Activated T-cell treated with anti-CD3 and anti-CD28 coated beads, Interleukin-2, amount 50 U/mL, for 72 hours (primary cell): ENCODE measurements at regions not wholly inside any gene's neighbourhood (a gene's known extent, or its start where the extent isn't known, plus 50 kb on each side); places are given as distances from the start of the nearest gene placed in this dataset.
"Not testable (repeated sequence)": the region's sequence is repeated elsewhere in the genome, so short reads cannot be mapped to it uniquely, and the experiment has no call there.

Experiments
- ATAC-seq, 2 donors: fragments of 150-1000 bp; cut with Tn5 transposase; replicated peaks in 1 of 2; 2 replicates each; pipeline ENCODE4 v1.10.0; 2021; ENCODE audit warnings: moderate library complexity in 2 of 2, mild to moderate bottlenecking in 1 of 2
- DNase-seq, 2 donors: peaks; one replicate each; pipeline ENCODE4 v3.0.0; 2021 to 2022; ENCODE audit warnings: mixed read lengths in 1 of 2
- H3K27ac Mint-ChIP-seq: one replicate; pipeline ENCODE4 v1.8.0; 2022; ENCODE audit warnings: mild to moderate bottlenecking, moderate library complexity, mixed read lengths
- H3K27me3 Mint-ChIP-seq: one replicate; pipeline ENCODE4 v1.8.0; 2022; ENCODE audit warnings: low read depth, mixed read lengths
- H3K36me3 Mint-ChIP-seq, 2 donors: one replicate each; pipeline ENCODE4 v1.8.0; 2022; ENCODE audit warnings: mixed read lengths in 2 of 2, mild to moderate bottlenecking in 1 of 2; ENCODE audit not compliant: insufficient read depth in 2 of 2
- H3K4me1 Mint-ChIP-seq: one replicate; pipeline ENCODE4 v1.8.0; 2022; ENCODE audit warnings: low read depth, mixed read lengths
- H3K4me3 Mint-ChIP-seq, 2 donors: one replicate each; pipeline ENCODE4 v1.8.0; 2022; ENCODE audit warnings: mild to moderate bottlenecking in 2 of 2, mixed read lengths in 2 of 2, moderate library complexity in 2 of 2
- H3K9me3 Mint-ChIP-seq, 2 donors: one replicate each; pipeline ENCODE4 v1.8.0; 2022; ENCODE audit warnings: mixed read lengths in 2 of 2

DNA sequence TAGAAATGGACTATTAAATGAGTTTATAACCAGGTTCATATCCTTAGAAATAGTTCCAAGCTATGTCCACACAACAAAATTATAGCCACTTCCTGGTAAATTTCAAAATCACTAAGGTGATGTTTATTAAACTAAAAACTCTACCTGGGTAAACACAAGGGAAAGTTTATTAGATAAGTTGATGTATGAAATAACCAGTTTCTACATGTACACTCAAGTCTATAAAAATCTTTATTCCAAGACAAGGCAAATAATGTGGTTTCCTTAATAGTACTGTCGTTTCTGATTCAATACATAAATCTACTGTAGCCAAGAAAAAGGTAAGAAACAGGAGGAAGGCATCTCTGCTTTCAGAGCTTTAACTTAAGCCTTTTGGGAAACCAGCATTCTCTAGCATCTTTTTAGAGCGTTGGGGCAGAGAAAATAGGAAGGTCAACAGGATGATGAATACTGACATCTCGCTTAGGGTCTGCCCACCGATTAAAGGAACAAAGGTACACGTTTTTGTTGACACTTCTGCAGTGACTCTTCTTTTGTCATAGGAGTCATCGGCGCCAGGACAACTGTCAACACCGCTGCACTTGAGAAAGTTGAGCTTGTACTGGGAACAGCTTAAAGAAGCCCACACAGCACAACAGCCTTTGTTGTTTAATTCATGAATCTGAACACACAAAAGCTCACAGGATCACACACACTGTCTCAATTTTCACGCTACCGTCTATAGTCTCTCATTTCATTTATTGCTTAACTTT, 513.6 kb downstream of the SLCO4C1 start:
- H3K27ac Mint-ChIP-seq: no peak overlapping the region
- peaks cover 0 to 4% of the 10 kb centered on the region in 2 donors for H3K9me3 Mint-ChIP-seq
- H3K4me1 Mint-ChIP-seq: no peaks in the 10 kb centered on the region
- DNase-seq: no peak
- no peak overlapping the region for H3K4me3 Mint-ChIP-seq
- no peaks in the 10 kb centered on the region for H3K36me3 Mint-ChIP-seq
- H3K27me3 Mint-ChIP-seq: no peaks in the 10 kb centered on the region
- ATAC-seq: no peak

GRCh38 chr5:101751105-101751504, 545.0 kb downstream of the SLCO4C1 start:
- Mint-ChIP-seq H3K9me3 (peaks cover 2% of the 10 kb centered on the region in 2 donors), H3K36me3 (no peaks in the 10 kb centered on the region), H3K27me3 (no peaks in the 10 kb centered on the region), H3K4me3 (no peak overlapping the region), H3K27ac (no peak overlapping the region), H3K4me1 (no peaks in the 10 kb centered on the region)
- DNase-seq (no peak), ATAC-seq (no peak)

- ATAC-seq, H3K36me3 Mint-ChIP-seq, H3K27me3 Mint-ChIP-seq, DNase-seq, H3K9me3 Mint-ChIP-seq, H3K4me1 Mint-ChIP-seq, H3K27ac Mint-ChIP-seq, H3K4me3 Mint-ChIP-seq: not testable (repeated sequence)
These were observed 553.1 kb downstream of the SLCO4C1 start for GRCh38 chr5:101743000-101743399.

- DNase-seq (no peak), ATAC-seq (no peak)
- Mint-ChIP-seq H3K27me3 (no peaks in the 10 kb centered on the region), H3K4me3 (no peak overlapping the region), H3K9me3 (peaks cover 0 to 1% of the 10 kb centered on the region in 2 donors), H3K4me1 (no peaks in the 10 kb centered on the region), H3K27ac (no peak overlapping the region), H3K36me3 (no peaks in the 10 kb centered on the region)
These were observed 567.2 kb downstream of the SLCO4C1 start for GRCh38 chr5:101728933-101729332.

DNA sequence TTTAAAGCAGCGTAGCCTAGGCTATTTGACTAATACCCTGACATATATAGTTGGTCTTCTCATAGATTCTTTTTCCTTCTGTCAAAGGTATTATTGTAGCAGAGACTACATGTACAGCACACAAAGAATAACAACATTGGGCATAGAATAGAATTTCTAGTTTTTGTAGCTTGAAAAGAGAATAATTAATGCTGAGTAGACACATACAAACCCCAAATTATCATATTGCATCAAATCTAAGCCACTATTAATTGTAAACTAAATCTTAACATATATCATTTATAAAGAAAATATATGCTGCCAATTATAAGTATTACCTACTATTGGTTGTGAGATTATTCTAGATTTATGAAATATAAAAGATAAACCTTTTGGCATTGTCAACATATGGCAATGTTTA, 574.5 kb downstream of the SLCO4C1 start:
- Mint-ChIP-seq H3K4me3 (no peak overlapping the region), H3K27ac (no peak overlapping the region), H3K27me3 (no peaks in the 10 kb centered on the region), H3K4me1 (no peaks in the 10 kb centered on the region), H3K36me3 (no peaks in the 10 kb centered on the region), H3K9me3 (peaks cover 0 to 2% of the 10 kb centered on the region in 2 donors)
- ATAC-seq: no peak
- no peak for DNase-seq

GRCh38 chr5:101720033-101720432, 576.1 kb downstream of the SLCO4C1 start:
- Mint-ChIP-seq H3K27ac (no peak overlapping the region), H3K4me1 (no peaks in the 10 kb centered on the region), H3K36me3 (no peaks in the 10 kb centered on the region), H3K9me3 (peaks cover 0 to 2% of the 10 kb centered on the region in 2 donors), H3K27me3 (no peaks in the 10 kb centered on the region), H3K4me3 (no peak overlapping the region)
- no peak for ATAC-seq
- DNase-seq: no peak

DNA sequence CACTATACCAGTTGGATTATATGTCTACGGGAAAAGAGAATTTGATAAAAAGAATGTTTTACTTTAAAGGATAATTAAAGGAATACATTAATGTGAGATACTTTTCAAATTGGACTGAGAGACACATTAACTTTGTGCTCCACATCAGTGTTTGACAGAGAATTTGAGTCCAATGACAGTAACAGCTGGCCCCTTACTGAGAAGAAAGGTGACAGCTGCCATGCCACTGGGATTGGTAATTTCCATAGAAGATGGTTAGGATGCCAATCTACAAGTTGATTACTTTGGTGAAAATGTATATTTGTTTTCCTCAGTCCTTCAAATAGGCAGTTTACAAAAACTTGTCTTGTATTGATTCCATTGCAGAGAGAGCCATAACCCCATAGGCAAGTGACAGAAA, 578.4 kb downstream of the SLCO4C1 start:
- no peaks in the 10 kb centered on the region for H3K4me1 Mint-ChIP-seq
- H3K27ac Mint-ChIP-seq: no peak overlapping the region
- peaks cover 4 to 6% of the 10 kb centered on the region in 2 donors for H3K9me3 Mint-ChIP-seq
- DNase-seq: no peak
- ATAC-seq: no peak
- H3K36me3 Mint-ChIP-seq: no peaks in the 10 kb centered on the region
- H3K27me3 Mint-ChIP-seq: no peaks in the 10 kb centered on the region
- H3K4me3 Mint-ChIP-seq: no peak overlapping the region

GRCh38 chr5:101716941-101717340, 579.1 kb downstream of the SLCO4C1 start:
- H3K4me3 Mint-ChIP-seq: no peak overlapping the region
- H3K4me1 Mint-ChIP-seq: no peaks in the 10 kb centered on the region
- H3K27me3 Mint-ChIP-seq: no peaks in the 10 kb centered on the region
- no peaks in the 10 kb centered on the region for H3K36me3 Mint-ChIP-seq
- H3K27ac Mint-ChIP-seq: no peak overlapping the region
- DNase-seq (no peak), ATAC-seq (no peak)
- H3K9me3 Mint-ChIP-seq: peaks cover 4 to 6% of the 10 kb centered on the region in 2 donors

GRCh38 chr5:101715790-101716189, 580.3 kb downstream of the SLCO4C1 start:
- not testable (repeated sequence) for H3K27me3 Mint-ChIP-seq, DNase-seq, H3K4me3 Mint-ChIP-seq, H3K4me1 Mint-ChIP-seq, H3K27ac Mint-ChIP-seq, ATAC-seq, H3K36me3 Mint-ChIP-seq, H3K9me3 Mint-ChIP-seq

DNA sequence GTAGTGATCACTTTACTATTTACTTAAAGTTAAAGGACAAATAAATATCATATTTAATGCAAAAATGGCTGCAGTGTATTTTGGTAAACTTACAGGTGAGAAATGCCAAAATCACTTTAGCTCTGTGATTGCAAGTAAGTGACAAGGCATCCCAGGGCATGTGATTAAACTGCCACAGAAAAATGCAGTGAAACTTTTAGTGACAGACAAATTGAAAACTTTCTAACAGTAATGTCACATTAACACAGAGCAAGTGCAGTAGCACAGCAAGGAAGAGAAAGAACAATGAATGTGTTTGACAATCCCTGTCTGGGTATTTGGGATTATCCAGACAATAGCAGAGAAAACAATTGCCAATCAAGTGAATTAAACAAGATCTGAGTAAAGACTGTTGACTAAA, 606.8 kb downstream of the SLCO4C1 start:
- no peak overlapping the region for H3K27ac Mint-ChIP-seq
- H3K9me3 Mint-ChIP-seq: no peaks in the 10 kb centered on the region
- DNase-seq (no peak), ATAC-seq (no peak)
- no peak overlapping the region for H3K4me3 Mint-ChIP-seq
- no peaks in the 10 kb centered on the region for H3K27me3 Mint-ChIP-seq
- H3K36me3 Mint-ChIP-seq: no peaks in the 10 kb centered on the region
- H3K4me1 Mint-ChIP-seq: no peaks in the 10 kb centered on the region

- H3K36me3 Mint-ChIP-seq: no peaks in the 10 kb centered on the region
- H3K4me1 Mint-ChIP-seq: no peaks in the 10 kb centered on the region
- DNase-seq (no peak), ATAC-seq (no peak)
- no peak overlapping the region for H3K4me3 Mint-ChIP-seq
- no peaks in the 10 kb centered on the region for H3K27me3 Mint-ChIP-seq
- no peaks in the 10 kb centered on the region for H3K9me3 Mint-ChIP-seq
- no peak overlapping the region for H3K27ac Mint-ChIP-seq
These were observed 607.9 kb downstream of the SLCO4C1 start for GRCh38 chr5:101688156-101688555.

- H3K9me3 Mint-ChIP-seq: no peaks in the 10 kb centered on the region
- H3K27ac Mint-ChIP-seq: no peak overlapping the region
- H3K4me1 Mint-ChIP-seq: no peaks in the 10 kb centered on the region
- DNase-seq: no peak
- no peak for ATAC-seq
- no peaks in the 10 kb centered on the region for H3K27me3 Mint-ChIP-seq
- H3K4me3 Mint-ChIP-seq: no peak overlapping the region
- no peaks in the 10 kb centered on the region for H3K36me3 Mint-ChIP-seq
These were observed 608.6 kb downstream of the SLCO4C1 start for GRCh38 chr5:101687349-101687985.

DNA sequence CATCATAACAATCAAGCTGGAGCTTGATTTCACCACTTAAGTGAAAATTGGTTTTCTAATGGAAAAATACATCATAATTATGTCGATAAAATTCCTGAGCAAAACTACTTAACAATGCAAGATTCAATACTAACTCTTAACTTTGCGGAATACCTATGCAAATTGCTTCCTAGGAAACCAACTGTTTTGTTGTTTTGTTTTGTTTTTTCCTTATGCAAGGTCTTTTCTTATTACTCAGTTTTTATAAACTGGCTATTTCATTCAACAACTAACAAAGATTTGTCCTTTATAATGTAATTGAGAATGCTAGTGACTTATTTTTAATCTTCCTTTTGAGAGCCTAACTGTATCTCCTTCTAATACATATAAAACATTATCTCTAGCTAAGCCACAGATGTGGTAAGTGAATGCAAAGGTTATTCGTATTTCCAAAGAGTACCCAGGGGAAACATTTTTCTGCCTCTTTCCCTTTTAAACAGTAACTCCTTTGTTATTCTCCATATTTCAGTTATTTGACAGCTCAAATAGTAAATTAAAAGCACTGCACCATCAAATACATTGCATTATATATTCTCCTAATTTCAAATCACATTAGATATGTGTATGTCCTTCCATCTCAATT, 609.4 kb downstream of the SLCO4C1 start:
- ATAC-seq (no peak), DNase-seq (no peak)
- H3K9me3 Mint-ChIP-seq: no peaks in the 10 kb centered on the region
- H3K27me3 Mint-ChIP-seq: no peaks in the 10 kb centered on the region
- no peak overlapping the region for H3K4me3 Mint-ChIP-seq
- H3K27ac Mint-ChIP-seq: no peak overlapping the region
- H3K4me1 Mint-ChIP-seq: no peaks in the 10 kb centered on the region
- no peaks in the 10 kb centered on the region for H3K36me3 Mint-ChIP-seq
